Liver (tissue), 3 donors: ENCODE measurements at regions not wholly inside any gene's neighbourhood (a gene's known extent, or its start where the extent isn't known, plus 50 kb on each side); places are given as distances from the start of the nearest gene placed in this dataset.

Experiments
- EGR1 ChIP-seq, 2 donors: IDR thresholded peaks; 2 replicates each; pipeline ENCODE4 v1.6.1; 2016 to 2018; ENCODE audit warnings: antibody characterized with exemption in 2 of 2, low read depth in 2 of 2
- GABPA ChIP-seq, 2 donors: IDR thresholded peaks in 1 of 2; conservative IDR thresholded peaks in 1 of 2; 2 replicates each; pipeline ENCODE4 v1.6.1; 2016; ENCODE audit warnings: antibody characterized with exemption in 2 of 2, mild to moderate bottlenecking in 1 of 2, moderate library complexity in 1 of 2
- HNF4A ChIP-seq, 2 donors: conservative IDR thresholded peaks; 2 replicates each; pipeline ENCODE4 v1.6.1; 2016; ENCODE audit warnings: antibody characterized with exemption in 2 of 2, mild to moderate bottlenecking in 2 of 2
- RAD21 ChIP-seq, 2 donors: IDR thresholded peaks; 2 replicates each; pipeline ENCODE4 v1.6.1; 2016; ENCODE audit warnings: antibody characterized with exemption in 2 of 2, mild to moderate bottlenecking in 2 of 2
- SP1 ChIP-seq: IDR thresholded peaks from 2 replicates; pipeline ENCODE4 v1.6.1; 2018; ENCODE audit warnings: antibody characterized with exemption, mild to moderate bottlenecking
- TAF1 ChIP-seq: conservative IDR thresholded peaks from 2 replicates; pipeline ENCODE4 v1.6.1; 2016; ENCODE audit warnings: antibody characterized with exemption, mild to moderate bottlenecking
- TF ChIP-seq, protein P1 (sequence below): fragments of 150-350 bp; IDR thresholded peaks from 2 replicates; pipeline ENCODE4 v1.5.1; 2017; ENCODE audit warnings: improper control_type of control experiment, low read depth, low read length; ENCODE audit not compliant: missing input control
- TF ChIP-seq, protein P2 (sequence below): IDR thresholded peaks from 2 replicates; pipeline ENCODE4 v1.6.1; 2016; ENCODE audit warnings: antibody characterized with exemption
- TF ChIP-seq, protein P3 (sequence below): IDR thresholded peaks from 2 replicates; pipeline ENCODE4 v1.6.1; 2016; ENCODE audit warnings: antibody characterized with exemption
- TF ChIP-seq, protein P4 (sequence below): IDR thresholded peaks from 2 replicates; pipeline ENCODE4 v1.6.1; 2016; ENCODE audit warnings: antibody characterized with exemption, mild to moderate bottlenecking
- donor health status: healthy.
- donor health status: healthy.

DNA sequence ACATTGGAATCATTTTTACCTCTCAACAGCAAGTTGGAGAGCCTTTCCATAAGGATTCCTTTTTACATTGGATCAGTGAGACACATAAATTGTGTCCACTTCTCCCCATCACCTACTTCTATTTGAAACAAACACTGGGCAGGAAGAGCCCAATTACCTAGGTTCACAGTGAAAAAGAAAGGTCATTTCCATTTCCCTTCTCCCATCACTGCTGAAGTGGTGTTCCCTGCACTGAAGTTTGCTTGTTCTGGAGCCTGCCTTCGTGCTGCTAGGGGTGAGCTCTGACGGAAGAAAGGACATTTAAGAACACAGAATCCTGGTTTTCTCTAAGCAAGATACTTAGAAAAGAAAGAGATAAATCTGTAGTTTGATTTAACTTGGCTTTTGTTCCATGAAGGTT is 123.8 kb upstream of the ZBTB20 start:
- TF ChIP-seq, protein P1, sequence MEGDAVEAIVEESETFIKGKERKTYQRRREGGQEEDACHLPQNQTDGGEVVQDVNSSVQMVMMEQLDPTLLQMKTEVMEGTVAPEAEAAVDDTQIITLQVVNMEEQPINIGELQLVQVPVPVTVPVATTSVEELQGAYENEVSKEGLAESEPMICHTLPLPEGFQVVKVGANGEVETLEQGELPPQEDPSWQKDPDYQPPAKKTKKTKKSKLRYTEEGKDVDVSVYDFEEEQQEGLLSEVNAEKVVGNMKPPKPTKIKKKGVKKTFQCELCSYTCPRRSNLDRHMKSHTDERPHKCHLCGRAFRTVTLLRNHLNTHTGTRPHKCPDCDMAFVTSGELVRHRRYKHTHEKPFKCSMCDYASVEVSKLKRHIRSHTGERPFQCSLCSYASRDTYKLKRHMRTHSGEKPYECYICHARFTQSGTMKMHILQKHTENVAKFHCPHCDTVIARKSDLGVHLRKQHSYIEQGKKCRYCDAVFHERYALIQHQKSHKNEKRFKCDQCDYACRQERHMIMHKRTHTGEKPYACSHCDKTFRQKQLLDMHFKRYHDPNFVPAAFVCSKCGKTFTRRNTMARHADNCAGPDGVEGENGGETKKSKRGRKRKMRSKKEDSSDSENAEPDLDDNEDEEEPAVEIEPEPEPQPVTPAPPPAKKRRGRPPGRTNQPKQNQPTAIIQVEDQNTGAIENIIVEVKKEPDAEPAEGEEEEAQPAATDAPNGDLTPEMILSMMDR, result no peak
- TF ChIP-seq RAD21 (IDR thresholded peaks at IDR 0.05), result no peak
- TF ChIP-seq TAF1, result no peak
- TF ChIP-seq, protein P2, sequence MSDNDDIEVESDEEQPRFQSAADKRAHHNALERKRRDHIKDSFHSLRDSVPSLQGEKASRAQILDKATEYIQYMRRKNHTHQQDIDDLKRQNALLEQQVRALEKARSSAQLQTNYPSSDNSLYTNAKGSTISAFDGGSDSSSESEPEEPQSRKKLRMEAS, result no peak
- TF ChIP-seq EGR1 (IDR thresholded peaks at IDR 0.05; ENCODE audit: low read depth in 2 of 2), result no peak
- TF ChIP-seq GABPA (IDR thresholded peaks at IDR 0.05 in 1 of 2, conservative IDR thresholded peaks at IDR 0.05 in 1 of 2), result no peak
- TF ChIP-seq HNF4A (conservative IDR thresholded peaks at IDR 0.05), result no peak
- TF ChIP-seq, protein P3, sequence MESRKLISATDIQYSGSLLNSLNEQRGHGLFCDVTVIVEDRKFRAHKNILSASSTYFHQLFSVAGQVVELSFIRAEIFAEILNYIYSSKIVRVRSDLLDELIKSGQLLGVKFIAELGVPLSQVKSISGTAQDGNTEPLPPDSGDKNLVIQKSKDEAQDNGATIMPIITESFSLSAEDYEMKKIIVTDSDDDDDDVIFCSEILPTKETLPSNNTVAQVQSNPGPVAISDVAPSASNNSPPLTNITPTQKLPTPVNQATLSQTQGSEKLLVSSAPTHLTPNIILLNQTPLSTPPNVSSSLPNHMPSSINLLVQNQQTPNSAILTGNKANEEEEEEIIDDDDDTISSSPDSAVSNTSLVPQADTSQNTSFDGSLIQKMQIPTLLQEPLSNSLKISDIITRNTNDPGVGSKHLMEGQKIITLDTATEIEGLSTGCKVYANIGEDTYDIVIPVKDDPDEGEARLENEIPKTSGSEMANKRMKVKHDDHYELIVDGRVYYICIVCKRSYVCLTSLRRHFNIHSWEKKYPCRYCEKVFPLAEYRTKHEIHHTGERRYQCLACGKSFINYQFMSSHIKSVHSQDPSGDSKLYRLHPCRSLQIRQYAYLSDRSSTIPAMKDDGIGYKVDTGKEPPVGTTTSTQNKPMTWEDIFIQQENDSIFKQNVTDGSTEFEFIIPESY, result no peak
- TF ChIP-seq SP1, result no peak
- TF ChIP-seq, protein P4, sequence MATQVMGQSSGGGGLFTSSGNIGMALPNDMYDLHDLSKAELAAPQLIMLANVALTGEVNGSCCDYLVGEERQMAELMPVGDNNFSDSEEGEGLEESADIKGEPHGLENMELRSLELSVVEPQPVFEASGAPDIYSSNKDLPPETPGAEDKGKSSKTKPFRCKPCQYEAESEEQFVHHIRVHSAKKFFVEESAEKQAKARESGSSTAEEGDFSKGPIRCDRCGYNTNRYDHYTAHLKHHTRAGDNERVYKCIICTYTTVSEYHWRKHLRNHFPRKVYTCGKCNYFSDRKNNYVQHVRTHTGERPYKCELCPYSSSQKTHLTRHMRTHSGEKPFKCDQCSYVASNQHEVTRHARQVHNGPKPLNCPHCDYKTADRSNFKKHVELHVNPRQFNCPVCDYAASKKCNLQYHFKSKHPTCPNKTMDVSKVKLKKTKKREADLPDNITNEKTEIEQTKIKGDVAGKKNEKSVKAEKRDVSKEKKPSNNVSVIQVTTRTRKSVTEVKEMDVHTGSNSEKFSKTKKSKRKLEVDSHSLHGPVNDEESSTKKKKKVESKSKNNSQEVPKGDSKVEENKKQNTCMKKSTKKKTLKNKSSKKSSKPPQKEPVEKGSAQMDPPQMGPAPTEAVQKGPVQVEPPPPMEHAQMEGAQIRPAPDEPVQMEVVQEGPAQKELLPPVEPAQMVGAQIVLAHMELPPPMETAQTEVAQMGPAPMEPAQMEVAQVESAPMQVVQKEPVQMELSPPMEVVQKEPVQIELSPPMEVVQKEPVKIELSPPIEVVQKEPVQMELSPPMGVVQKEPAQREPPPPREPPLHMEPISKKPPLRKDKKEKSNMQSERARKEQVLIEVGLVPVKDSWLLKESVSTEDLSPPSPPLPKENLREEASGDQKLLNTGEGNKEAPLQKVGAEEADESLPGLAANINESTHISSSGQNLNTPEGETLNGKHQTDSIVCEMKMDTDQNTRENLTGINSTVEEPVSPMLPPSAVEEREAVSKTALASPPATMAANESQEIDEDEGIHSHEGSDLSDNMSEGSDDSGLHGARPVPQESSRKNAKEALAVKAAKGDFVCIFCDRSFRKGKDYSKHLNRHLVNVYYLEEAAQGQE, result no peak
